HG02623 (cell line): ENCODE measurements at regions not wholly inside any gene's neighbourhood (a gene's known extent, or its start where the extent isn't known, plus 50 kb on each side); places are given as distances from the start of the nearest gene placed in this dataset.

ENCODE experiments used
- ATAC-seq: cut with Tn5 transposase; IDR thresholded peaks from one replicate; pipeline ENCODE4 v1.9.1; 2021; ENCODE audit warnings: moderate library complexity; ENCODE audit not compliant: unreplicated experiment

- ATAC-seq = no peak
Measured at GRCh38 chr12:130098301-130099005, 63.8 kb upstream of the FZD10 start.

- no peak for ATAC-seq
Measured at GRCh38 chr12:130100634-130101362, 61.5 kb upstream of the FZD10 start.

GRCh38 chr12:130101370-130101769, 60.9 kb upstream of the FZD10 start:
- no peak for ATAC-seq

GRCh38 chr12:130102266-130102665, 60.0 kb upstream of the FZD10 start:
- no peak for ATAC-seq

DNA sequence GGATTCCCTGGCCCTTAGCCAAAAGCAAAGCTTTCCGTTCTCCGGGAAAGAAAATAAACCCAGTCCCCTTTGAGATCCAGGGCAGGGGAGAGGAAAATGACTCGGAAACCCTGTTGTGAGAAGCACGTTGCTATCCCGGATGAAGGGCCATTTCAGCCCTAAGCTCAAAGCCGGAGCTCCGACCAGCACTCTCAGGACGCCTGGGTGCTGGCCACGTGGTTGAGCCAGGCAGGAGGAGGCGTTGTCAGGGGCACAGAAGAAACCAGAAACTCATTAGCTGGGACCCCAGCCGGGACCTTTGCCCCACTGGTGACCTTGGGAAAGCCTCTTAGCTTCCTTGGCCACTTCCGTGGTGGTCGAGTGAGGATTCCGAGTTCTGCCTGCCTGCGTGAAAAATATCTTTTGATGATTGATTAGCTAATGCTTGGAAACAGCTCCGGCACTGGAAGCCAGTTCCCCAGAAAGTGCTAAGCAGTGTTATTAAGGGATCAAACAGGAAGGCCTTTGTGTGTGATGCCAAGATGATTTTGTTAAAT, 57.6 kb upstream of the FZD10 start:
- no peak for ATAC-seq

GRCh38 chr12:130109062-130109945, 53.0 kb upstream of the FZD10 start:
- ATAC-seq = no peak

- no peak for ATAC-seq
Measured at GRCh38 chr12:130110914-130111313, 51.4 kb upstream of the FZD10 start.

DNA sequence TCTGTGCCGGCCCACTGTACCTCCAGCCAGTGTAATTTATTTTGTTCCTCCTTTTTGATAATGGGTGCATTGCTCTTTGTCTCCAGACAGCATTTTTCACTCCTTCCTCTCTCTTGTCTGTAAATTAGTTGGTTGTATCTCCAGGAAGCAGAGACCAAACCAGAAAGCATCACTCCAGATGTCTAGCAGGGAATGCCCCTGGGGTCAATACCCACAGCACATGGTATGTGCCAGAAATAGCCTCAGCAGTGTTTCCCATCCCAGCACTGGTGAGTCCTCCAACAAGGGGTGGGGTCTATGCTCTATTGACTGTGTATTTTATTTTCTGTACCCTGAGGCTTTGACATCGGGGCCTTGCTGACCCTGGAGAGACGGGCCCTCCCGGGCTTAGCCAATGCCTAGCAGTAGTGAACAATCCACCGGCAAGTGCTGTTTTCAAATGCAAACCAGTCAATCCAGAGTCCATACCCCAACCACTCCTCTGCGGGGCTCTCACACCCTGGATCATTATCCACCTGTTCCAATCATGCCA, 50.2 kb upstream of the FZD10 start:
- no peak for ATAC-seq
